ENCODE measurements at regions not wholly inside any gene's neighbourhood (a gene's known extent, or its start where the extent isn't known, plus 50 kb on each side); places are given as distances from the start of the nearest gene placed in this dataset.
"Not testable (repeated sequence)": the region's sequence is repeated elsewhere in the genome, so short reads cannot be mapped to it uniquely, and the experiment has no call there.

GRCh38 chrX:38937926-38938325 lies 136.7 kb downstream of the MID1IP1 start:
- no peaks in the 10 kb centered on the region for H3K27me3 Mint-ChIP-seq
- no peaks in the 10 kb centered on the region for H3K9me3 Mint-ChIP-seq
- no peak overlapping the region for H3K27ac Mint-ChIP-seq
- no peak for DNase-seq
- H3K4me3 Mint-ChIP-seq: no peak overlapping the region
- no peaks in the 10 kb centered on the region for H3K4me1 Mint-ChIP-seq
- H3K36me3 Mint-ChIP-seq (ENCODE audit: low read depth): no peaks in the 10 kb centered on the region
- intact Hi-C loops (cut with micrococcal nuclease): no loop called here

GRCh38 chrX:38939067-38939466 lies 137.8 kb downstream of the MID1IP1 start:
- H3K27me3 Mint-ChIP-seq: no peaks in the 10 kb centered on the region
- intact Hi-C loops (cut with micrococcal nuclease): no loop called here

GRCh38 chrX:38940547-38940946 lies 139.3 kb downstream of the MID1IP1 start:
- intact Hi-C loops (cut with micrococcal nuclease): no loop called here
- Mint-ChIP-seq H3K27ac (no peak overlapping the region), H3K4me1 (no peaks in the 10 kb centered on the region), H3K9me3 (no peaks in the 10 kb centered on the region), H3K36me3 (ENCODE audit: low read depth) (no peaks in the 10 kb centered on the region), H3K4me3 (no peak overlapping the region), H3K27me3 (no peaks in the 10 kb centered on the region)
- no peak for DNase-seq

More at GRCh38 chrX:38939067-38939466, 137.8 kb downstream of the MID1IP1 start:
- Mint-ChIP-seq H3K9me3 (no peaks in the 10 kb centered on the region), H3K36me3 (ENCODE audit: low read depth) (no peaks in the 10 kb centered on the region), H3K4me1 (no peaks in the 10 kb centered on the region), H3K4me3 (no peak overlapping the region), H3K27ac (no peak overlapping the region)
- no peak for DNase-seq

- H3K9me3 Mint-ChIP-seq: no peaks in the 10 kb centered on the region
- no peak for DNase-seq
- no peaks in the 10 kb centered on the region for H3K27me3 Mint-ChIP-seq
- no peak overlapping the region for H3K27ac Mint-ChIP-seq
- intact Hi-C loops (cut with micrococcal nuclease): no loop called here
- no peaks in the 10 kb centered on the region for H3K4me1 Mint-ChIP-seq
- H3K4me3 Mint-ChIP-seq: no peak overlapping the region
- H3K36me3 Mint-ChIP-seq (ENCODE audit: low read depth): no peaks in the 10 kb centered on the region
These were observed 140.4 kb downstream of the MID1IP1 start for GRCh38 chrX:38941675-38942074.

DNA sequence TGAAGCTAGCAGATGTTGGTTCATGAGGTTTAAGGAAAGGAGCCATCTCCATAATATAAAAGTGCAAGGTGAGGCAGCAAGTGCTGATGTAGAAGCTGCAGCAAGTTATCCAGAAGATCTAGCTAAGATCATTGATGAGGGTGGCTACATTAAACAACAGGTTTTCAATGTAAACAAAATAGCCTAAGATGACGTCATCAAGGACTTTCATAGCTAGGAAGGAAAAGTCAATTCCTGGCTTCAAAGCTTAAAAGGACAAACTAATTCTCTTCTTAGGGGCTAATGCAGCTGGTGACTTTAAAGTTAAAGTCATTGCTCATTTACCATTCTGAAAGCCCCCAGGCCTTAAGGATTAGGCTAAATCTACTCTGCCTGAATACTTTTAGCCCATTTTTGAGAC lies 141.9 kb downstream of the MID1IP1 start:
- no peaks in the 10 kb centered on the region for H3K4me1 Mint-ChIP-seq
- DNase-seq: no peak
- H3K36me3 Mint-ChIP-seq (ENCODE audit: low read depth): no peaks in the 10 kb centered on the region
- no peak overlapping the region for H3K4me3 Mint-ChIP-seq
- no peaks in the 10 kb centered on the region for H3K9me3 Mint-ChIP-seq
- no peaks in the 10 kb centered on the region for H3K27me3 Mint-ChIP-seq
- H3K27ac Mint-ChIP-seq: no peak overlapping the region
- intact Hi-C loops (cut with micrococcal nuclease): no loop called here

GRCh38 chrX:38948046-38948445 lies 146.8 kb downstream of the MID1IP1 start:
- Mint-ChIP-seq H3K4me3 (no peak overlapping the region), H3K27ac (no peak overlapping the region), H3K36me3 (ENCODE audit: low read depth) (no peaks in the 10 kb centered on the region), H3K9me3 (peaks cover 2% of the 10 kb centered on the region), H3K4me1 (no peaks in the 10 kb centered on the region), H3K27me3 (no peaks in the 10 kb centered on the region)
- no peak for DNase-seq
- intact Hi-C loops (cut with micrococcal nuclease): no loop called here

- Mint-ChIP-seq H3K9me3 (peaks cover 2% of the 10 kb centered on the region), H3K27ac (no peak overlapping the region), H3K27me3 (no peaks in the 10 kb centered on the region), H3K4me1 (peaks cover 3% of the 10 kb centered on the region), H3K4me3 (no peak overlapping the region), H3K36me3 (ENCODE audit: low read depth) (no peaks in the 10 kb centered on the region)
- intact Hi-C loops (cut with micrococcal nuclease): no loop called here
- DNase-seq: no peak
These were observed 153.3 kb downstream of the MID1IP1 start for GRCh38 chrX:38954520-38954919.

- H3K36me3 Mint-ChIP-seq (ENCODE audit: low read depth): no peaks in the 10 kb centered on the region
- H3K27ac Mint-ChIP-seq: no peak overlapping the region
- no peaks in the 10 kb centered on the region for H3K4me1 Mint-ChIP-seq
- no peak overlapping the region for H3K4me3 Mint-ChIP-seq
- intact Hi-C loops (cut with micrococcal nuclease): no loop called here
- no peaks in the 10 kb centered on the region for H3K27me3 Mint-ChIP-seq
- no peak for DNase-seq
- no peaks in the 10 kb centered on the region for H3K9me3 Mint-ChIP-seq
These were observed 158.5 kb downstream of the MID1IP1 start for GRCh38 chrX:38959736-38960135.

DNA sequence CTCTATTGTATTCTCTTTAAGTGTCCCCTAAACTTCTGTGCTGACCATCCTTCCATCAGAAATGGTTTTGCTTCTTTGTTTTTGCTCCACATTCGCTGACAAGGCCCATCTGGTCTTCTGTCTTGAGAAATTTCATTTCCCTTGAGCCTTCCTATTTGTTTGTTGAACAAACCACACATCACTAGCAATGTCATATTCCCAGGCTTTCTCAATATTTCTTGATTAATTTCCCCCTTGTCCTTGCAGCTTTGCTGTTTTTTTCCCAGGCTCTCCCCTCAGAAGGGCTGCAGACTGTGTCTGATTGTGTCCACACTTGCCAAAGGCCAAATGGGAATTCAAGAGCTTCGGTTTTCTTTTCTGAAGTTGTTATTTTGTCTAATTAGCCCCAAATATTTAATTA lies 158.9 kb downstream of the MID1IP1 start:
- H3K36me3 Mint-ChIP-seq (ENCODE audit: low read depth): no peaks in the 10 kb centered on the region
- H3K4me3 Mint-ChIP-seq: no peak overlapping the region
- intact Hi-C loops (cut with micrococcal nuclease): no loop called here
- no peaks in the 10 kb centered on the region for H3K27me3 Mint-ChIP-seq
- H3K27ac Mint-ChIP-seq: no peak overlapping the region
- H3K9me3 Mint-ChIP-seq: no peaks in the 10 kb centered on the region
- no peaks in the 10 kb centered on the region for H3K4me1 Mint-ChIP-seq
- DNase-seq: no peak

- Mint-ChIP-seq H3K27ac (no peak overlapping the region), H3K27me3 (no peaks in the 10 kb centered on the region), H3K9me3 (no peaks in the 10 kb centered on the region), H3K4me1 (no peaks in the 10 kb centered on the region), H3K36me3 (ENCODE audit: low read depth) (no peaks in the 10 kb centered on the region), H3K4me3 (no peak overlapping the region)
- no peak for DNase-seq
- intact Hi-C loops (cut with micrococcal nuclease): no loop called here
These were observed 160.7 kb downstream of the MID1IP1 start for GRCh38 chrX:38961936-38962335.

- H3K4me1 Mint-ChIP-seq; H3K4me3 Mint-ChIP-seq; H3K36me3 Mint-ChIP-seq (ENCODE audit: low read depth); intact Hi-C loops (cut with micrococcal nuclease); H3K27ac Mint-ChIP-seq; DNase-seq; H3K27me3 Mint-ChIP-seq; H3K9me3 Mint-ChIP-seq: not testable (repeated sequence)
These were observed 162.0 kb downstream of the MID1IP1 start for GRCh38 chrX:38963244-38963643.

DNA sequence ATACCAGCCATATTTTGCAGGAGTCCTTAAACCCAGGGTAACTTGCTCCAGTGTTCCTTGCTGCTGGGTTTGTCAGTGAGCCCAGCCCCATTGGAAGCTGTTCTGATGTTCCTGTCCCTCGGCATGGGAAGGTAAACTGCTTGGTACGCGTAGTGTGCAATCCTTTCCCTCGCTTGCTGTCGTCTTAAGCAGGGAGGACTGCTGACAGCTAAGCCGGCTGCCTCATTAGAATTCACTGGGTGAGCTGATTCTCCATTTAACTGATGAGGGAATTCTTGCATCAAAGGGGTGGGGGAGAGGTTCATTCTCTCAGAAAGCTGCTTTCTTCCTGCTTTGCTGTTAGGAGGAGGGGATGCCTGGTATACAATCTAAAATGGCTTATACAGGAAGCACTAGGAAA lies 164.6 kb downstream of the MID1IP1 start:
- no peak for DNase-seq
- H3K4me1 Mint-ChIP-seq: peaks cover 3% of the 10 kb centered on the region
- intact Hi-C loops (cut with micrococcal nuclease): no loop called here
- no peaks in the 10 kb centered on the region for H3K9me3 Mint-ChIP-seq
- no peak overlapping the region for H3K27ac Mint-ChIP-seq
- H3K4me3 Mint-ChIP-seq: no peak overlapping the region
- H3K27me3 Mint-ChIP-seq: no peaks in the 10 kb centered on the region
- no peaks in the 10 kb centered on the region for H3K36me3 Mint-ChIP-seq (ENCODE audit: low read depth)

DNA sequence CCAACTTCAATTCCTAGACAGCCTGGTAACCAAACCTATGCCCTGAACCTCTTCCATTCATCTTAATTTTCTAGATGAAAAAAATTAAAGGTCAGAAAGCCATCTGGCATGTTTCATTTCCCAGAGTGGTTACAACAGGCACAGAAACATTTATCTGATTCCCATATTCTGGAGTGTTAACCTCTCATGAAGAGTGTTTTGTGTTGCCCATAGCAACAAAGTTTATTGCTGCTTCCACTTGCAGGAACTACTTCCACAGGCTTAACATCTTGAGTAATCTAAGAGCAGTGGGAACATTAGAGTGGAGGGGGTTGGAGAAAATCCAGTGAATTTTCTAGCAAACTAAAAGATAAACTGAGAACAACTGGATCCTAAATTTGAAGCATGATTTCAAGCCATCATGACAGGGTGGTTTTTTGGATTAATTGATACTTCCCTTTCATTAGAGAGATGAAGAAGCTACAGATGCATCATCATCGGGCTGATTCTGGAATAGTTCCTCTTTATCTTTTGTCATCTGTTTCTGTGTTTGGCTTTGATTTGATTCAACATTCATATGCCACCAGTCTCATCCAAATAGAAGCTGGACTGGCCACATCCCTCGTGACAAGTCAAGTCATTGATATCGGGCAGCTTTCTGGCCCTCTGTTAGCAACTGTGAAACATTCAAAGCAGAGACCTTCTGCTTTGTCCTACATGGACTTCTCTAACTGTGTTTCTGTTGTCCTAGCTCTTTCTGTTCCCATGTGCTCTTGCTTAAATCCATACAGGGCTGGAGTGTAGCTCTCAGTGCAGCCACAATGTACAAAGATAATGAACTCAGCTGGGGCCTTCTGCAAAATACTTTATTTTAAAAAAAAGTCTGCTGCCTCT lies 167.3 kb downstream of the MID1IP1 start:
- no peak overlapping the region for H3K4me3 Mint-ChIP-seq
- no peaks in the 10 kb centered on the region for H3K36me3 Mint-ChIP-seq (ENCODE audit: low read depth)
- DNase-seq: no peak
- H3K27me3 Mint-ChIP-seq: no peaks in the 10 kb centered on the region
- H3K4me1 Mint-ChIP-seq: peaks cover 7% of the 10 kb centered on the region
- H3K27ac Mint-ChIP-seq: no peak overlapping the region
- no peaks in the 10 kb centered on the region for H3K9me3 Mint-ChIP-seq
- intact Hi-C loops (cut with micrococcal nuclease): no loop called here

DNA sequence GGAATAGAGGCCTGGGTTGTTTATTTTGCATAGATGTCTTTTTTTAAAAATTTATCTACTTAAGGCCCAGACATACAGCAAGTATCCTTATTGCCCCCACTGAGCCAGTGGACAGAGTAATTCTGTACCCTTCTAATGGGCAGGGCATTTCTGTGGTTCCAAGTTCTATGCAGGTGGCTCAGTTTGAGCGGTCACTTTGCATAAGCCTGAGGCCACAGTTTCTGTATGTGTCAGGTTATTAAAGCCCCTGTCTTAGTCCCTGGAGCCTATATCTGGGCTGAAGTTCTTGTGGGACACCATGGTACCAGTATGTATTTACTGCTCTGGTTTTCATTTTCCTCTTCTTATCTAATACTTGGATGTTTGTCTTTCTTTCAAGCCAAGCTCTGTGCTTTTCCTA lies 168.8 kb downstream of the MID1IP1 start:
- Mint-ChIP-seq H3K27ac (no peak overlapping the region), H3K9me3 (peaks cover 3% of the 10 kb centered on the region), H3K36me3 (ENCODE audit: low read depth) (no peaks in the 10 kb centered on the region), H3K27me3 (no peaks in the 10 kb centered on the region), H3K4me3 (no peak overlapping the region), H3K4me1 (peaks cover 7% of the 10 kb centered on the region)
- DNase-seq: no peak
- intact Hi-C loops (cut with micrococcal nuclease): no loop called here

- Mint-ChIP-seq H3K9me3 (peaks cover 3% of the 10 kb centered on the region), H3K4me3 (no peak overlapping the region), H3K4me1 (peaks cover 7% of the 10 kb centered on the region), H3K27me3 (no peaks in the 10 kb centered on the region), H3K36me3 (ENCODE audit: low read depth) (no peaks in the 10 kb centered on the region), H3K27ac (peak overlapping the region; percentile 10)
- no peak for DNase-seq
- intact Hi-C loops (cut with micrococcal nuclease): no loop called here
These were observed 169.6 kb downstream of the MID1IP1 start for GRCh38 chrX:38970845-38971244.
